ENCODE measurements at regions not wholly inside any gene's neighbourhood (a gene's known extent, or its start where the extent isn't known, plus 50 kb on each side); places are given as distances from the start of the nearest gene placed in this dataset.

DNA sequence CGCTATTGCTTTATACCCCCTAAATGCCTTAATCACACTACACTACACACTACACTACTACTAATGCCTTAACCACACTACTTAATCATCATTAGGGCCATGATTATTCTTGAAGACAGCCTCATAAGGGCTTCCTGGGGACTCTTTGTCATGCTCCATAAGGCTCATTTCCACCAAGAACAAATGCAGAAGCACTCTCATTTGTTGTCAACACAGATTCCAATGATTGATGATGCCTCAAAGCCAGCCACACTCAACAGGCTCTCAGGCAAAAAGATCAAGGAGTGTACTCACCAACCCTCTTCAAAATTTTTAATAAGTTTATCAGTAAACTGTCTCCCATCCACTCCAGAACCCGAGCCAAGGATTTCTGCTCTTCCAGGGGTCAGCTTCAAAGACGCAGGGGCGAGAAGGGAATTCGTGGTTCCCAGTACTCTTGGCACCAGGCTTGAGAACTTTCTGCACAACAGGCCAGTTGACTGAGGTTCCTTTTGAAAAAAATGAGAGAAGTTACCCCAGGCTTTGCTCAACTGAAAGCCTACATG, 204.7 kb upstream of the GUCY1A2 start:
- no peak for DNase-seq
- in situ Hi-C loops (cut with MboI; ENCODE audit: low pct_unique_long_range_greater_than_20kb, low sequenced_read_pairs): no loop called here

- in situ Hi-C loops (cut with MboI; ENCODE audit: low pct_unique_long_range_greater_than_20kb, low sequenced_read_pairs): no loop called here
- DNase-seq: no peak
These were observed 204.2 kb upstream of the GUCY1A2 start for GRCh38 chr11:107222431-107222830.

- no peak for DNase-seq
- in situ Hi-C loops (cut with MboI; ENCODE audit: low pct_unique_long_range_greater_than_20kb, low sequenced_read_pairs): no loop called here
These were observed 203.5 kb upstream of the GUCY1A2 start for GRCh38 chr11:107221748-107222285.

GRCh38 chr11:107218123-107219013, 200.1 kb upstream of the GUCY1A2 start:
- in situ Hi-C loops (cut with MboI; ENCODE audit: low pct_unique_long_range_greater_than_20kb, low sequenced_read_pairs): no loop called here
- no peak for DNase-seq

DNA sequence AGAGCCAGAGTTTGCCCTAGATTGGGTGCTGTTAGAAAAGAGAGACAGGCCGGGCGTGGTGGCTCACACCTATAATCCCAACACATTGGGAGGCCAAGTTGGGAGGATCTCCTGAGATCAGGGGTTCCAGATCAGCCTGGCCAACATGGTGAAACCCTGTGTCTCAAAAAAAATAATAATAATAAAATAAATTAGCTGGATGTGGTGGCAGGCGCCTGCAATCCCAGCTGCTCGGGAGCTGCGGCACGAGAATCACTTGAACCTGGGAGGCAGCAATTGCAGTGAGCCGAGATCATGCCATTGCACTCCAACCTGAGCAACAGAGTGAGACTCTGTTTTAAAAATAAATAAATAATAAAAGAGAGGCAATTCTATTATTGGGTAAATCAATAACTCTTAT, 199.2 kb upstream of the GUCY1A2 start:
- in situ Hi-C loops (cut with MboI; ENCODE audit: low pct_unique_long_range_greater_than_20kb, low sequenced_read_pairs): no loop called here
- no peak for DNase-seq

- DNase-seq: no peak
- in situ Hi-C loops (cut with MboI; ENCODE audit: low pct_unique_long_range_greater_than_20kb, low sequenced_read_pairs): no loop called here
These were observed 196.7 kb upstream of the GUCY1A2 start for GRCh38 chr11:107215010-107215409.

DNA sequence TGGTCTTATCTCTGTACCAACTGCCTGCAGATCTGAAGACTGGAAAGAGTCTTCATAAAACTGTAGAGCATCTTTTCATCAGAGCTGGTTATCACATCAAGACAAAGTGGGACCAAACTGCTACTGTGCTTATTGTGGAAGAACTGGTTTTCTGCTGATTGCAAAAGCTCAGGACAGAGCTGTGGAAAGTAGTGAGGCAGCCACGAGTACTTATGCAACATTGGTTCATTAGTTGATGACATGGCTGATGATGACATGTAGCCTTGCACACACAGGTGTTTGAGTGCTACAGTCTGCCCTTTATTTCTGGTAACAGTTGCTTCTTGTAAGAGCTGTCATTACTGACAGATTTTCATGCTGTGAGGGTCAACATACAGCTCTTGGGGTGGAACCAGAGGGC, 185.4 kb upstream of the GUCY1A2 start:
- no peak for DNase-seq
- in situ Hi-C loops (cut with MboI; ENCODE audit: low pct_unique_long_range_greater_than_20kb, low sequenced_read_pairs): no loop called here

- in situ Hi-C loops (cut with MboI; ENCODE audit: low pct_unique_long_range_greater_than_20kb, low sequenced_read_pairs): no loop called here
- no peak for DNase-seq
These were observed 184.0 kb upstream of the GUCY1A2 start for GRCh38 chr11:107202241-107202640.

- DNase-seq: no peak
- in situ Hi-C loops (cut with MboI; ENCODE audit: low pct_unique_long_range_greater_than_20kb, low sequenced_read_pairs): no loop called here
These were observed 180.3 kb upstream of the GUCY1A2 start for GRCh38 chr11:107198490-107199007.

DNA sequence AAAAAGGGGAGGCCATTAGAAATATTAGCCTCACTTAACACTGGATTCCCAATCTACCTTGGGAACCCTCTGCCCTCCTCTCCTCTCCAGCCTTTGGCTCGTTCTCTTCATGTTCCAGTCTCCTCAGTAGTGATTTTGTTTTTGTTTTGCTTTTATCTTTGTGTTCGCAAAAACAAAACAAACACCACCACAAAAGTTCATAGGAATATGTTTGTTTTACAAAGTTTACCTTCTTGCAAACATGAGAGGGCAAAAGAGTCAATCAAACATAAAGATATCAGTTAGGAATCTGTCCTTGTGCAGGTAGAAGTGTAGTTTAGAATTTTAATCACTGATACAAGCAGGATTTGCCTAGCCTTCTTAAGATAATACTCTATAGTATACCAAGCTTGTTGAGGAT, 179.7 kb upstream of the GUCY1A2 start:
- in situ Hi-C loops (cut with MboI; ENCODE audit: low pct_unique_long_range_greater_than_20kb, low sequenced_read_pairs): no loop called here
- no peak for DNase-seq

- in situ Hi-C loops (cut with MboI; ENCODE audit: low pct_unique_long_range_greater_than_20kb, low sequenced_read_pairs): no loop called here
- DNase-seq: no peak
These were observed 178.5 kb upstream of the GUCY1A2 start for GRCh38 chr11:107196732-107197131.

GRCh38 chr11:107184986-107185385, 166.7 kb upstream of the GUCY1A2 start:
- in situ Hi-C loops (cut with MboI; ENCODE audit: low pct_unique_long_range_greater_than_20kb, low sequenced_read_pairs): no loop called here

GRCh38 chr11:107183953-107184352, 165.7 kb upstream of the GUCY1A2 start:
- in situ Hi-C loops (cut with MboI; ENCODE audit: low pct_unique_long_range_greater_than_20kb, low sequenced_read_pairs): no loop called here
- no peak for DNase-seq

More at GRCh38 chr11:107184986-107185385, 166.7 kb upstream of the GUCY1A2 start:
- no peak for DNase-seq

DNA sequence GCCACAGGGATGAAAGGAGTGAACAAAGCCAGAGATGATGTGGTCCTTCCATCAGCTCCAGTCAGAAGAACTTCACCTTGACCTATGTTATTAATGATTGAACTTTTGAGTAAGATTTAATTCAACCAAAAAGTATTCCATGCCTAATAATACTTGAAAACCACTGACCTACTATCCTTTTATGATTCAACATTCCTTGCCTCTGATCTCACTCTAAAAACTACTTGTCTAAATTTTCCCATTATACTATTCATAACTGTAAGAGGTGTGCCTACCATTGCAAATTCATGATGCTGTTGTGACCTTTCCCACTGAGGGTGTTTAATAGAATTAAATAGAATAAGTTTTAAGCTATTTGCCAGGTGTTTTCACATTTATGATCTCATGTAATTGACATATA, 164.7 kb upstream of the GUCY1A2 start:
- no peak for DNase-seq
- in situ Hi-C loops (cut with MboI; ENCODE audit: low pct_unique_long_range_greater_than_20kb, low sequenced_read_pairs): no loop called here

DNA sequence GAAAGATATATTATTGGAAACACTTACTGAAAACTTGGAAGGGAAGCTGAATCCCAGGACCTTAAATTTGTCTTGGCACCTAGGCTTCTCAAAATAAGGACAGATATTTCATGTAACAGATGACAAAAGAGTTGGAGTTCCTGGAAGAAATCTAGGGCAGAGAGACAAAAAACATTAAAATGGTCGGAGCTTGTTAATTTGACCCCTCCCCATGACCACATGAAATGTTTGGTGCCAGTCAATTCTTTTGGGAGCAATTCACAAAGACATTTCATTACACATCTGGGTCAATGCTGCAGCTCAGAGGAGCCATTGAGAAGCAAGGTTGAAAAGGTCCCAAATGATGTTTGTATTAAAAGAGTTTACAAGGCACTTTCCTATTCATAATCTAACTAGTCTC, 162.0 kb upstream of the GUCY1A2 start:
- no peak for DNase-seq
- in situ Hi-C loops (cut with MboI; ENCODE audit: low pct_unique_long_range_greater_than_20kb, low sequenced_read_pairs): no loop called here

- no peak for DNase-seq
These were observed 161.6 kb upstream of the GUCY1A2 start for GRCh38 chr11:107179829-107180228.

DNA sequence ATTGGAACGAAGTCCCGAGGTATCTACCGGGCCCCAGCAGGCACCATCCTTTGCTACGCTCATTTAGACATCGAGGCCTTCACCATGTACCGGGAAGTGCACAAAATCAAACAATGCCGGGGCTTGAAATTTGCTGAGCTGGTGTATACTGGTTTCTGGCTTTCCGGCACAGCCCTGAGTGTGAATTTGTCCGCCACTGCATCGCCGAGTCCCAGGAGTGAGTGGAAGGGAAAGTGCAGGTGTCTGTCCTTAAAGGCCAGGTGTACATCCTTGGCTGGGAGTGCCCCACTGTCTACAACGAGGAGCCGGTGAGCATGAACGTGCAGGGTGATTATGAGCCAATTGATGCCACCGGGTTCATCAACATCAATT, 158.8 kb upstream of the GUCY1A2 start:
- in situ Hi-C loops (cut with MboI; ENCODE audit: low pct_unique_long_range_greater_than_20kb, low sequenced_read_pairs): no loop called here
- no peak for DNase-seq

More at GRCh38 chr11:107179829-107180228, 161.6 kb upstream of the GUCY1A2 start:
- in situ Hi-C loops (cut with MboI; ENCODE audit: low pct_unique_long_range_greater_than_20kb, low sequenced_read_pairs): no loop called here

DNA sequence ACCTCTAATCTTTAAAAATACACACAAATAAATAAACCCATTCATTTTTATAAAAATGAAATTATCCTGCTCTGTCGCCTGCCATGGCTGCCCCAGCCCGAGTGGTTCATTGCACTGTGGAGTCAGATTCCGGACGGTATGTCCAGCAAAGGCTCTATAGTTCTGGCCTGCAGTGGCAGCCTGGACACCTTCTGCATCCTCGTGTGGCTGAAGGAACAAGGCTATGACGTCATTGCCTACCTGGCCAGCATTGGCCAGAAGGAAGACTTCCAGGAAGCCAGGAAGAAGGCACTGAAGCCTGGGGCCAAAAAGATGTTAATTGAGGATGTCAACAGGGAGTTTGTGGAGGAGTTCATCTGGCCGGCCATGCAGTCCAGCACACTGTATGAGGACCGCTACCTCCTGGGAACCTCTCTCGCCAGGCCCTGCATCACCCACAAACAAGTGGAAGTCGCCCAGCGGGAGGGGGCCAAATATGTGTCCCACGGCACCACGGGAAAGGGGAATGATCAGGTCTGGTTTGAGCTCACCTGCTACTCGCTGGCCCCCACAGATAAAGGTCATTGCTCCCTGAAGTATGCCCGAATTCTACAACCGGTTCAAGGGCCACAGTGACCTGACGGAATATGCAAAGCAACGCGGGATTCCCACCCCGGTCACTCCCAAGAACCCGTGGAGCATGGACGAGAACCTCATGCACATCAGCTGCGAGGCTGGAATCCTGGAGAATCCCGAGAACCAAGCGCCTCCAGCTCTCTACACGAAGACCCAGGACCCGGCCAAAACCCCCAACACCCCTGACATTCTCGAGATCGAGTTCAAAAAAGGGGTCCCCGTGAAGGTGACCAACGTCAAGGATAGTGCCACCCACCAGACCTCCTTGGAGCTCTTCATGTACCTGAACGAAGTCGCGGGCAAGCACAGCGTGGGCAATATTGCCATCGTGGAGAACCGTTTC, 158.2 kb upstream of the GUCY1A2 start:
- no peak for DNase-seq

DNA sequence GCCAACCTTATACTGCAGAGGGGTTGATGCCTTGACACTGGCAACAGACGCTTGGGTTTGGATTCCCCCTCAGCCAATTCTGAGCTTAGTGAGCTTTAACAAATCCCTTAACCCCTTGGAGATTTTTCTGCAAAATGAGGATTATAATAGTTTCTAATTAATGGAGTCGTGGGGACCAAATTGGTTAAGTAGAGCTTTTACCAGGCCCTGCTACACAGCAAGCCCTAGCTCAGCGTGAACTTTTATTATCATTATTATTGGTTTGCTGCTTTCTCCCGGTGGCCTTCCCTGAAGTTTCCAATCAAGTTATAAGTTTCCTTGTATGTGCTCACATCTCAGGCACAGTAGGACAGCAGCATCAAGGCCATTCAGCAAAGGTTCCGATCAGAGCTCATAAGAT, 156.6 kb upstream of the GUCY1A2 start:
- DNase-seq: no peak
- in situ Hi-C loops (cut with MboI; ENCODE audit: low pct_unique_long_range_greater_than_20kb, low sequenced_read_pairs): no loop called here

More for the DNA sequence above, 158.2 kb upstream of the GUCY1A2 start:
- in situ Hi-C loops (cut with MboI; ENCODE audit: low pct_unique_long_range_greater_than_20kb, low sequenced_read_pairs): no loop called here
